ENCODE measurements at regions not wholly inside any gene's neighbourhood (a gene's known extent, or its start where the extent isn't known, plus 50 kb on each side); places are given as distances from the start of the nearest gene placed in this dataset.

DNA sequence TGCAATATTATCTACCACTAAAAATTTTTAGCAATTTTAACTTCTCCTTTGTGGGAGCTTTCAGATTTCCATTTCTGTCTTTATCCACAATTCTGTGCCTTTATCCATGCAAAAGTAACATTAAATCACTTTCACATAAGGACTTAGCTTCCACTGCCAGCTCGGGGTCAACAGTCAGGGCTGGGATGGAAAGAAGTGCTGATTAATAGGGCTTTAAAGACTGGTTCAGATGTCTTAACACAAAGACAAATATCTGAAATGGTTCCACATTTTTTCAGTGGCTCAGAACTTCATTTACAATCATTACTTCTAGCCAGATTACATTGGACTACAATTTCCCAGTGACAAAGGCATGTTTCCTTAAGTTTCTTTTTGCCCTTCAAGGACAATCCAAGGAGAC is 191.8 kb upstream of the CPHXL start:
- CTCF ChIA-PET = no interaction called here
- DNase-seq = no peak
- POLR2A ChIA-PET = no interaction called here
- TF ChIP-seq, protein P1, sequence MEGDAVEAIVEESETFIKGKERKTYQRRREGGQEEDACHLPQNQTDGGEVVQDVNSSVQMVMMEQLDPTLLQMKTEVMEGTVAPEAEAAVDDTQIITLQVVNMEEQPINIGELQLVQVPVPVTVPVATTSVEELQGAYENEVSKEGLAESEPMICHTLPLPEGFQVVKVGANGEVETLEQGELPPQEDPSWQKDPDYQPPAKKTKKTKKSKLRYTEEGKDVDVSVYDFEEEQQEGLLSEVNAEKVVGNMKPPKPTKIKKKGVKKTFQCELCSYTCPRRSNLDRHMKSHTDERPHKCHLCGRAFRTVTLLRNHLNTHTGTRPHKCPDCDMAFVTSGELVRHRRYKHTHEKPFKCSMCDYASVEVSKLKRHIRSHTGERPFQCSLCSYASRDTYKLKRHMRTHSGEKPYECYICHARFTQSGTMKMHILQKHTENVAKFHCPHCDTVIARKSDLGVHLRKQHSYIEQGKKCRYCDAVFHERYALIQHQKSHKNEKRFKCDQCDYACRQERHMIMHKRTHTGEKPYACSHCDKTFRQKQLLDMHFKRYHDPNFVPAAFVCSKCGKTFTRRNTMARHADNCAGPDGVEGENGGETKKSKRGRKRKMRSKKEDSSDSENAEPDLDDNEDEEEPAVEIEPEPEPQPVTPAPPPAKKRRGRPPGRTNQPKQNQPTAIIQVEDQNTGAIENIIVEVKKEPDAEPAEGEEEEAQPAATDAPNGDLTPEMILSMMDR (IDR thresholded peaks at IDR 0.05) = no peak
- no peak for TF ChIP-seq EZH2 (IDR thresholded peaks at IDR 0.05; ENCODE audit: borderline replicate concordance, insufficient read depth, low read depth, low read length, poor library complexity, severe bottlenecking)
- H3K27me3 ChIP-seq (replicated peaks in 1 of 4; ENCODE audit: control extremely low read depth in 1 of 4, control insufficient read depth in 3 of 4, insufficient read depth in 4 of 4, low read length in 3 of 4) = no peaks in the 10 kb centered on the region
- ATAC-seq (ENCODE audit: low read depth) = no peak
- WGBS (ENCODE audit: insufficient coverage) = no CpG with 5 or more reads among the region's 1 CpG
- Mint-ChIP-seq H3K9me3 (ENCODE audit: insufficient read depth) (no peaks in the 10 kb centered on the region), H3K4me3 (no peak overlapping the region), H3K27ac (no peak overlapping the region), H3K4me1 (no peaks in the 10 kb centered on the region), H3K27me3 (no peaks in the 10 kb centered on the region)
- H4K20me1 ChIP-seq (ENCODE audit: control insufficient read depth, insufficient read depth, low read length, poor library complexity, severe bottlenecking) = no peaks in the 10 kb centered on the region
- no peaks in the 10 kb centered on the region for H3K9me3 ChIP-seq (ENCODE audit: control extremely low read depth in 1 of 3, control insufficient read depth in 2 of 3, insufficient read depth in 1 of 3, low read length in 2 of 3)
- no peak overlapping the region for H2AFZ ChIP-seq (ENCODE audit: insufficient read depth, low read depth, low read length, poor library complexity, severe bottlenecking)
- H3K4me3 ChIP-seq (ENCODE audit: control extremely low read depth in 1 of 5, extremely low read depth in 1 of 5, insufficient read depth in 1 of 5, low read depth in 2 of 5, low read length in 4 of 5) = no peak overlapping the region
- no peak overlapping the region for H3K27ac ChIP-seq (ENCODE audit: low read length in 2 of 2)
- no peaks in the 10 kb centered on the region for H3K79me2 ChIP-seq (ENCODE audit: control insufficient read depth, insufficient read depth, low read length)
- no peak overlapping the region for H3K9ac ChIP-seq (ENCODE audit: low read length)
- intact Hi-C loops (cut with micrococcal nuclease) = no loop called here
- H3K4me2 ChIP-seq (replicated peaks; ENCODE audit: low read depth, low read length, poor library complexity, severe bottlenecking) = no peak overlapping the region
- H3K36me3 ChIP-seq (replicated peaks in 1 of 2; ENCODE audit: control extremely low read depth in 1 of 2, control insufficient read depth in 1 of 2, extremely low read depth in 1 of 2, insufficient read depth in 2 of 2, low read length in 1 of 2) = no peaks in the 10 kb centered on the region
- no peaks in the 10 kb centered on the region for H3K4me1 ChIP-seq (ENCODE audit: control insufficient read depth in 2 of 2, insufficient read depth in 2 of 2, low read length in 2 of 2)

DNA sequence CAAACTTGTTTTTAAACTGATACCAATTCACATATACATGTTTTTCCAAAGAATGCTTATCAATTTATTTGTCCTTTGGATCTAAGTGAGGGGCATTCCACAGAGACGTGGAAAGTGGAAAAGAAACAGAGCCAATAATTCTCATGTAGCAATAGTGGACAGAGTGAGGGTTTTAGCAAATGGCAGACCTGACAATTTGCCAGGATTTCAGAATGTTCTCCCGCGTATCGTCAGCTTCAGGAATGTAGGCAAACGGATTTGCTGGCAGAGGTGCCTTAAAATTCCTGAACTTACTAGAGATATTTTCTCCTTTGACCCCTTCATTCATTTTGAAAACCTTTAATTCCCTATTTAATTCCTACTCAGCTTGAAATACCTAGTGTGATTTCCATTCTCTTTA is 193.4 kb upstream of the CPHXL start:
- Histone ChIP-seq H3K27me3 (replicated peaks in 1 of 4; ENCODE audit: control extremely low read depth in 1 of 4, control insufficient read depth in 3 of 4, insufficient read depth in 4 of 4, low read length in 3 of 4) (no peaks in the 10 kb centered on the region), H3K4me3 (ENCODE audit: control extremely low read depth in 1 of 5, extremely low read depth in 1 of 5, insufficient read depth in 1 of 5, low read depth in 2 of 5, low read length in 4 of 5) (no peak overlapping the region), H2AFZ (ENCODE audit: insufficient read depth, low read depth, low read length, poor library complexity, severe bottlenecking) (no peak overlapping the region), H3K4me1 (ENCODE audit: control insufficient read depth in 2 of 2, insufficient read depth in 2 of 2, low read length in 2 of 2) (no peaks in the 10 kb centered on the region), H3K27ac (ENCODE audit: low read length in 2 of 2) (no peak overlapping the region), H4K20me1 (ENCODE audit: control insufficient read depth, insufficient read depth, low read length, poor library complexity, severe bottlenecking) (no peaks in the 10 kb centered on the region), H3K36me3 (replicated peaks in 1 of 2; ENCODE audit: control extremely low read depth in 1 of 2, control insufficient read depth in 1 of 2, extremely low read depth in 1 of 2, insufficient read depth in 2 of 2, low read length in 1 of 2) (no peaks in the 10 kb centered on the region), H3K4me2 (replicated peaks; ENCODE audit: low read depth, low read length, poor library complexity, severe bottlenecking) (no peak overlapping the region), H3K9ac (ENCODE audit: low read length) (no peak overlapping the region), H3K9me3 (ENCODE audit: control extremely low read depth in 1 of 3, control insufficient read depth in 2 of 3, insufficient read depth in 1 of 3, low read length in 2 of 3) (no peaks in the 10 kb centered on the region), H3K79me2 (ENCODE audit: control insufficient read depth, insufficient read depth, low read length) (no peaks in the 10 kb centered on the region)
- no peak for ATAC-seq (ENCODE audit: low read depth)
- Mint-ChIP-seq H3K27ac (no peak overlapping the region), H3K9me3 (ENCODE audit: insufficient read depth) (no peaks in the 10 kb centered on the region), H3K27me3 (no peaks in the 10 kb centered on the region), H3K4me1 (no peaks in the 10 kb centered on the region), H3K4me3 (no peak overlapping the region)
- WGBS (ENCODE audit: insufficient coverage) = 83% methylated on average over 2 of the region's 5 CpGs
- ChIA-PET CTCF (no interaction called here), POLR2A (no interaction called here)
- TF ChIP-seq, protein P1 (IDR thresholded peaks at IDR 0.05) = no peak
- no peak for TF ChIP-seq EZH2 (IDR thresholded peaks at IDR 0.05; ENCODE audit: borderline replicate concordance, insufficient read depth, low read depth, low read length, poor library complexity, severe bottlenecking)
- no peak for DNase-seq
- intact Hi-C loops (cut with micrococcal nuclease) = no loop called here

Measured in B cell (primary cell).